GM21528 (cell line): ENCODE measurements at regions not wholly inside any gene's neighbourhood (a gene's known extent, or its start where the extent isn't known, plus 50 kb on each side); places are given as distances from the start of the nearest gene placed in this dataset.
"Not testable (repeated sequence)": the region's sequence is repeated elsewhere in the genome, so short reads cannot be mapped to it uniquely, and the experiment has no call there.

Source experiments
- ATAC-seq: cut with Tn5 transposase; IDR thresholded peaks from one replicate; pipeline ENCODE4 v1.9.1; 2021; ENCODE audit warnings: mild to moderate bottlenecking, moderate library complexity; ENCODE audit not compliant: unreplicated experiment, low FRiP score

DNA sequence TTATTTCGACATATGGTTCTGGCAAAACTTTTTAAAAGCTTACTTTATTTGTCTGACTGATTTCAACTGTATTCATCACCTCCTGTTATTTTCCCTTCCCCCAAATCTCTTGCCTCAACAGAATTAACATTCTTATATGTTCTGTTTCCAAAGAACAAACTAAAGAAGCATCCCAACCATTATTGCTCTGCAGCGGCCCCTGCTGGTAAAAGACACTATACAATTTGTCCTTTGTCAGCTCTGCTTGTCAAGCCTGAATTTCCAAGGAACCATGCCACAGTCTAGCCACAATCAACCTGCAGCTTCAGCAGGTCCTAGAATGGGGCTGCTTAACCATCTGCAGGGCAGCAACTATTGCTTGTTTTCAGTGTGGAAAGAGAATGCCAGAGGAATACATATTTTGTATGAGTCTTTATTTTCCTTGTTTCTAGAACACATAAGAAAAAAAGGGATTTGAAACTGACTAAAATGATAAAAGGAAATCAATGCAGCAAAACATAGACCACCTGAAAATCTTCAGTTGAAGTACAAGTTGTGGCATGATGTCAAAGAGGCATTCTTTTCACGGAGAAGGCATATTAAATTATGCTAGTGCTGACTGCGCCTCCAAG is 845.3 kb downstream of the DIAPH3 start:
- ATAC-seq = peak; percentile 70

DNA sequence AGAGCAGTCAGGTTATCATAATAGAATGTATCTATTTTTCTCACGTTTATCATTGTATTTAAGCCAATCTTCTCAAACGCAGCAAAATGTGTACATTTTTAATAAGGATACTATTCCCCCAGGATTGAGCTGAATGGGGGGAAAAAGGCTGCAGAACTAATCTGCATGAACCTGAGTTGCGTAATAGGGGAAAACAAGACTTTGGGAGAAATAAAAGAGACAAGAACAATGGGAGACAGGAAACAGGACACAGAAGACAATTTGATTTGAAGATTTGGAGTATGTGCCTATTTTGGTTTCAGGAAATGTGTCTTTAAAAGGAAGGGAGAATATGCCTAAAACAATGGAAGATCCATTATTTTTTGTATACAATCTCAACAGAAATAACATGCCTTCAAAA is 844.5 kb downstream of the DIAPH3 start:
- no peak for ATAC-seq

DNA sequence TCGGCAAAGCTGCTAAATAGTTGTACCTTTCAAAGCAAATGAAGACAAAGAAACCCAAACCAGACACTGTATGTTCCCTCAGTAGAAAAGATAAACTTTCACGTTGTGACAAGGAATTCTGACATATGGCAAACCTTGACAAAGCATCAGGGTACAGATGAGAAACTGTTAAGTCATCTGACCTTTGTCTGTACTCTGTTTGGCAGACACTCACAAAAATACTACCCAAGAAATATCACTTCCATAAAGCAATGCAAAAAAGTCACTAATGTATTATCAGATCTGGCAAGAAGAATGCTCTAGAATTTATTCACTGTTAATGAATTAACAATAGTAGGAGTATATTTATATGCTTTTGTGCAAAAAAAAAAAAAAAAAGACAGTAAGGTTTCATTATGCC is 843.7 kb downstream of the DIAPH3 start:
- ATAC-seq = no peak

DNA sequence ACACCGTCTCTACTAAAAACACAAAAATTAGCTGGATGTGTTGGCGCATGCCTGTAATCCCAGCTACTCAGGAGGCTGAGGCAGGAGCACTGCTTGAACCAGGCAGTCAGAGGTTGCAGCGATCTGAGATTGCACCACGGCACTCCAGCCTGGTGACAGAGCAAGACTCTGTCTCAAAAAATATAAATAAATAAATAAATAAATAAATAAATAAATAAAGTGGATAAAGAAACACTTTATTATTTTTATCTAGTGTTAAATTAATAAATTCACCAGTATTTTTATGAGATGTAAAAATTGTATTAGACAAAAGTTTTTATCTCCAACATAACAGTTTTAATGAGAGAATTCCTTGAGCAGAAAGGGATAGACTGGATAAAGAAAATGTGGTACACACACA is 839.3 kb downstream of the DIAPH3 start:
- not testable (repeated sequence) for ATAC-seq

DNA sequence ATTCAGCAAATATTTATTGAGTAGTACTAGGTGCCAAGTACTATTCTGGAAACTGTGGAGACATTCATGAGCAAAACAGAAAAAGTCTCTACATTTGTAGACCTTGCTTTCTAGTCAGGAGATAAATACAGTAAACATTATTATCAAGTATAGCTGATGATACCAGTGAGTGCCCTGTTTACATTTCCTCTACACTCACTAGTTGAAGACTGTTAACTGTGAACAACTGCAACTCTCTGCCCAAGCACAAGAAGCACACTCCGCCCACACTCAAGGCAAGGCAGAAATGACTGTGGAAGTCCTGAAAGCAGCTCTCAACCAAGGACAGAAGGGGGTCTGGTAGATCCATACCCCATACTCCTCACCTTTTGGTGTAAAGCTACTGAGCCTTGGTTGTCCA is 837.0 kb downstream of the DIAPH3 start:
- no peak for ATAC-seq

DNA sequence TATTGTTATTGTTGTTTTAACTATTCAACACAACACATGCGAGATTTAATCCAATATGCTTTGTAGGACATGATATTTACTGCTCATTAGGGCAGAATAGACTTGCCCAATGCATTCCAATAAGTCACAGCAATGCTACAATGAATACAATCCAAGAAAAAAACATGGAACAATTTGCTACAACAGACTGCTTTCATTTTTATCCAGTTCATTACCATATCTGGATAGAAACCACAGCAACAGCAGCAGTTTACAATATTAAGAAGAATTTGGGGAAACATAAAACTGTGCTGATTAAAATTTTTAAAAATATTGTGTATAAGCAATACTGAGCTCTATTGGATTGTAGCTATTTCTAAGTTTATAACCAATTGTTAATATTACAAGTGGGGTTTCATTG is 833.0 kb downstream of the DIAPH3 start:
- ATAC-seq = no peak

DNA sequence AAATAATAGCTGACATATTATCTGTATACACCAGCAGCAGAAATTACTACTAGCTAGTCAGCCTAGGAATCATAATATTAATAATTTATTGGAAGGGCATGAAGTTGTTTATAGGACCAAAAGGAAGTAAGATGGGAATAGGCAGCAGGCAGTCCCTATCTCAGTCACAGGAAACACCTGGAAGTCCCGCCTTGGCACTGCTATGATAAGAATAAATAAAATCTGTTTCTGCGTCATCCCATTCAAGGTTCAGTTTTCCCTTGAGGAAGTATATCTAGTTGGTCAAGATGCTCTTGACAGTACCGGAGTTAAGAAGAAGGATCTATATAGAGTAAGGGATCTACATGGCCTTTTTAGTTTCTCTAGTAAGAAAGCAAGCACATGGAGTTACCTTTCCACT is 830.8 kb downstream of the DIAPH3 start:
- no peak for ATAC-seq

DNA sequence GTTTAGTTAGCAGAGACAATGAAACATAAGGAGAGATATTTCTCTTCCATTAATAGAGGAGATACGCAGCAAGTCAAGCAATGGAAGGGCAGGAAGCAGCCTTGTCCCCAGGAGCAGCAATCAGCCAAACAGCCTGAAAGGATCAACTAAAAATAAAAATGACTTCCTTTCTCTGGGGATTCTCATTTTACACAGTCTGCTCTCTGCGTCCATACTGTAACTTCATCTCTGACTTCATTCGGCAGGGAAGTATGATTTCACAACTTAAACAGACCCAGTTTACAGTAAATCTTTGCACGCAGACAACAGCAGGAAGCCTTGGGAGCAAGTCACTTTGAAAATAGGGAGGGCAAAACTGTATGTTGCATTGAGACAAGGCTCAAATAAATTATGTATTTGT is 826.7 kb downstream of the DIAPH3 start:
- ATAC-seq = no peak

DNA sequence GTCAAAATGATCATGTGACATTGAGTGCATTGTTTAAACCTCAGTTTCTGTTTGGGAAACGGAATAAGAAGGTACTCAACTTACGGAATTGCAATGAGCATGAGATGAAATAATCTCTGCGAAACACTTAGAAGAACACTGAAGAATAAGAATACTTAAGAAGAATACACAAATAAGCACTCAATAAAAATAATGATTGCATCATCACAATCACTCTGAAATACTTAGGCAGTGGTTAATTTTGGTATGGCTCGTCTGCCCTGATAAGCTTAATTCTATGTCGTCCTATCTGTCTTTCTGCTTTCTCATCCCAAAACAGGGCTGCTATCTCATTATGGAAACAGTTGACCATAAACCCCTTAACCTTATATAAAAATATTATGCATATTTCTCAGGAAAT is 823.6 kb downstream of the DIAPH3 start:
- no peak for ATAC-seq

DNA sequence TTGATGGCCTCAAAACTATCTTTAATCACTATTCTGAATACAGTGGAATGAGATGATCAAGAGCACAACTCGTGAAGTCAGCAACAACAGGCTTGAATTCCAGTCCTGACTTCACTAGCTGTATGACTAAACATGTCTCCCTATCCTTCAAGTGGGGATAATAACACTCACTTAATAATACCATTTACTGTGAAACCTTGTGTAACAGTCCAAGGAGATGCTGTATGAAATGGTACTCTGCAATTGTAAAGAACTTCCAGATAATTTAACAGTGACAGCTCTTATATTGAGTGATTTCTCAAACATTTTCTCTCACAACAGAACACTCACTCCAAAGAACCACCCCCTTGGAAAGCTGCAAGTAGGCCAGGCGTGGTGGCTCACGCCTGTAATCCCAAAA is 823.1 kb downstream of the DIAPH3 start:
- ATAC-seq = no peak

DNA sequence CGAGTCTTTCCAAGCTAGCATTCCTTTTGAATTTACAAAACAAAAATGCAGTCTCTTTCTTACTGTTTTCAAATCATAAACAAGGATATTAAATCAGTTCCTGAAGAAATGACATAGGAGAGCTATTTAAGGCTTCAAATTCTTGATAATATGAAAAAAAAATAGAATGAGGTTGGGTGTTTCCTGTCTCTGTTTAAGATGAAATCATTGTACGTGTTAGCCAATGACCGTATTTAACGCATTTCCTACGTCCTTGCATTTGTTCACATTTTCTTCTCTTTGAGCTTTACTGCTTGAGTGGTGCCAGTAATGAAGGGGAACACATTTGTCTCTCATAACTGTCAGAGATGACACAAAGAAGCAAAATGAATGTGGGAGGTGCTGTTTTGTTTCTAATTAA is 821.3 kb downstream of the DIAPH3 start:
- no peak for ATAC-seq

DNA sequence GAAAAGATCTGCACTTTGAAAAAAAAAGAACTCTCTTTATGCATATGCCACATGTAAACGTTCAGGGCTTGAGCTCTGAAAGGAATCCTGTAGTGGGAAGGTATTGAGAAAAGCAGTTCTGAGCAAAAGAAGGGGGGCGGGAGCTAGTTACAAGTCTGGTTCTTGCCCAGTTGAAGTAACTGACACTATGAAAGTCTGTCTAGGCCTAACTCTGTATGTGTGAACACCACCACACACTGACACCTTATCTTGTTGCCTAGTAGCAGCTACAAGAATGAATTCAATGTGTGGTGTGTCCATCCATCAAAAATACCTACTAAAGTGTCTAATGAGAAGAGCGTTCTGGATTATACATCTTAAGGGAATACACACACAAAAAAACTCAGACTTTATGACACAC is 820.6 kb downstream of the DIAPH3 start:
- no peak for ATAC-seq

DNA sequence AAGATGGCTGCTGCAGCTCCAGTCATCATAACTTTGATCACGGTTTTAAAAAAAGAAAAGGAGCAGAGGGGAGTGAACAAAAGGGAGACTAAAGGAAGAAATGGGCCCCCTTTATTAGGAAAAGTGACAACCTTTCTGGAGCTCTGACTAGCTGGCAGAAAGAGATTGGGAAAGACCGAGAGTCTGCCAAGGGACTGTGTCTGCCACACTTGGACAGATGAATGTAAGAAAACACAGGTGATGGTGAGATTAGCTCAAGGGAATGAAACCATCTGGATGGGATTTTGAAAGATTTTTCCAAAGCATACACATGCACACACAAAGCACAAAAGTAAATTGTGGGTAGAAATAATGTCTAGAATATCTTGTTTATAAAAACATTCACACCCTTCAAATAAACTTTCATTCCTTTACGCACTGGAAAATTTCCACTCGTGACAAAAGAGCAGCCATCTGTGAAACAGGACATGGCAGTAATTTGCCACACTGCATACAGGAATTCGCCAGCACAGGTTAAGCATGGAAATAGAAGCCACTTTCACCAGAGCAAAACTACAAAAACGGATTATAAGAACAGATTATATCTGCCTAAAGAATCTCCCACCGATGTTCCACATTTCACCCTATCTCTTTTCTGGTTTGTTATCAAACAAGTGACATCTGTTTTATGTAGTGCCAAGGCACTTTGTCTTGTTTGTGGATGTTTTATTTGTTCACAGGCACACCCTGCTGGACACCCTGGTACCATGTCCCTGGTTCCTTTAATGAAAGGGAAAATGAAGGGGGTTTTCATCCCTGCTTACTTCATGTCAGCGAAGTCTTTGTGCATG is 819.5 kb downstream of the DIAPH3 start:
- ATAC-seq = no peak

DNA sequence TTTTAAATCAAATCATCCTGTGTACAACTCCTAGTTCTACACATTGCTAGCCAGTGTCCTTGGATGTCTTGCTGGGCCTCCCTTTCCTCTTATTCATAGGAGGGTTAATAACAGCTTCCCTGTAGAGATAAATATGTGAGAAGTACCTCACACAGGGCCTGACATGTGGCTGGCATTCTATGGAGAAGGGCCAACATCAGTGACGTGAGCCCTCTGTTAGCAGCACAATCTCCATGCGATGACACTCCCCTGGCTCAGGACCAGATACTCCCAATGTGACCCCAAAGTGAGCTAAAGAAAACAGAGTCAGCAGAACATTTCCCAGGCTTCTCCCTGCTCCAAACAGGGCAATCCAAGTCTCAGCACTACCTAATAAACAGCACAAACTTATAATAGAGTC is 818.4 kb downstream of the DIAPH3 start:
- no peak for ATAC-seq

DNA sequence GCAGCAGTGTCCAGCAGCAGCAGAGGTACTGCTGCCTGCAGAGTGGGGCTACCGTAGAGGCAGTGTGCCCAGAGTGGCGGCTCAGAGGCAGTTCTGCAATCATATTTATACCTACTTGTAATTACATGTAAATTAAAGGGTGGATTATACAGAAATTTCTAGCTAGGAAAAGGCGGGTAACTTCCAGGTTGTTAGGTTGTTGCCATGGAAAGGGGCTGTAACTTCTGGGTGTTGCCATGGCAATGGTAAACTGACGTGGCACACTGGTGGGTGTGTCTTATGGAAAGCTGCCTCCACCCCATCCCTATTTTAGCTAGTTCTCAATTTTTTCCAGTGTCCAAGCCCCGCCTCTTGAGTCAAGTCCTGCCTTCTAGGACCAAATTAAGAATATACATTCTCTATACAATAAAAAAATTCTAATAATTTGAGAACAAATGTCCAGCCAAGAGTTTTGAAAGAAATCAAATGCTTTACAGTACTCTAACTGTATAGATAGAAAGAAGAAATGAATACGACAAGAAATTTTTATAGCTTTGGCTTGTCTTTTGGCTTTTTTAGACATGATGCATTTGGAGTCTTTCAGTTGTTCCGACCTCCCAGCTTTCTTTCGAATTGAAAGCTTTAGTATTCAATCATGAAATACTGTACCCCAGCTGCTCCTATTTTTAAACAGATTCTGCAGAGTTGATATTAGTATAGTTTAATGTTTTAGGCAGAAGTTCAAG is 816.6 kb downstream of the DIAPH3 start:
- no peak for ATAC-seq

DNA sequence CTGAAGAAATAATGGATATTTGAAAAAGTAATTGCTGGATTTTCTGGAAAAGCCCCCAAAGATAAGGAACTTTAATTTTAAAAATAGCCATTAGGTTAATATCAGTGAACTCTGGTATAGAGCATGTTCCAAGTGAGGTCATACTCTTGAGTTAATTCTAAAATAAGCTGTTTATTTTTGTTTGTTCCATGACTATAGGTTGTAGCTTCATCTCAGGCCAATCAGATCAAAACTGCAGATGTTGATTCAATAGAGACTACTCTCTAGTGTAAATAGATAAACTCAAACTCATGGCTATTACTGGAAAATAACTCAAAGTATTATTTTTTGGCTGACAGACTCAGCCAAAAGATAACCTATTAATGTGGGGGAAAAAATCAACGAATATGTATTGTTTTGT is 815.1 kb downstream of the DIAPH3 start:
- ATAC-seq = no peak

DNA sequence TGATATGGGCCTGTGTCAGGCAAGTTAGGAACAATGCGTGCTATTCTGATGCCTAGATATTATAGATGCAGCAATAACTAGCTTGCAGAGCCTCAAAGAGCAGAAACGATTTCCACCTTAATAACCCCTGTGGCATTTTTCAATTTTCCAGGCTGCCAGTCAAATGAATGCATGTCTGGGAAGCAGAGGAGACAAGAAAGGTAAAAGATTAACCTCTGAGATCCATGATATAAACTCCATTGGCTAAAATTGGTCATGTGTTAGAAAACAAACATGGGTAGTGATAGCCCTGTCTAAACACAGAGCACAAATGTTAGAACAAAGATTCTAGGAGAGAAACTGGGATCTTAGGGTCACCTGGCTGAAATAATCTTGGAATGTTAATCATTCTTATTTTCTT is 811.1 kb downstream of the DIAPH3 start:
- no peak for ATAC-seq

DNA sequence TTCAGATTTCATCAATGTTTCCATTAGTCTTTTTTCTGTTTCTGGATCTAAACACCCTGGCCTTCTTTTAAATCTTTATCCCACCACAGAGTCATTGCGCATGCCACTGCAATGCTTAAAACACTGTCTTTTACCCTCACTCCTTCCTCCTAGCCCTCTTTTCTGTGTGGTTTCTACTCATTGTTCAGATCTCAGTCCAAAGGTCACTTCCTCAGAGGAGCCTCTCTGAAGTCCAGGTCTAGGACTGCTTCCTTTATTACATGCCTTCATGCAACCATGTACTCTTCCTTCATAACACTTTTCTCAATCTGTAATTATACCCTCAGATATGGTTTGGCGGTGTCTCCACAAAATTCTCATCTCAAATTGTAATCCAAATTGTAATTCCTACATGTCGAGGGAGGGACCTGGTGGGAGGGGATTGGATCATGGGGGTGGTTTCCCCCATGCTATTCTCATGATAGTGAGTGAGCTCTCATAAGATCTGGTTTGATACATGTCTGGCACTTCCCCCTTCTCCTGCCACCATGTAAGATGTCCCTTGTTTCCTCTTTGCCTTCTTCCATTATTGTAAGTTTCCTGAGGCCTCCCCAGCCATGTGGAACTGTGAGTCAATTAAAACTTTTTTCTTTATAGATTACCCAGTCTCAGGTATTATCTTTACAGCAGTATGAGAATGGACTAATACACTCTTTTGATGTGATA is 808.9 kb downstream of the DIAPH3 start:
- ATAC-seq = no peak

DNA sequence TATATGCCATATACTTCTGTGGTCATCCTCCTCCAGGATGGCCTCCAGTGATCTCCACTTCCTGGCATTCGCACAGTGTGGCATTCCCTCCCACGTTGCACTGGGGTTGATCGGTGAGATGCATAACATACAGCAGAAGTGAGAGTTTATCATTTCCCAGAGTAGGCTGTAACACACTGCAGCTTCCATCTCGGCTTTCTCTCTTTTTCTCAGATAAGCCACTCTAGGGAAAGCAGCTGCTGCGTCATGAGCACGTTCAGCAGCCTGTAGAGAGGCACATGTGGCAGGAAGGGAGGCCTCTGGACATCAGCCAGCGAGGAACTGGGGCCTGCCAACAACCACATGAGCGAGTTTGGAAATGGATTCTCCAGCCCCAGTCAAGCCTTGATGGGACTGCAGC is 807.1 kb downstream of the DIAPH3 start:
- ATAC-seq = no peak

DNA sequence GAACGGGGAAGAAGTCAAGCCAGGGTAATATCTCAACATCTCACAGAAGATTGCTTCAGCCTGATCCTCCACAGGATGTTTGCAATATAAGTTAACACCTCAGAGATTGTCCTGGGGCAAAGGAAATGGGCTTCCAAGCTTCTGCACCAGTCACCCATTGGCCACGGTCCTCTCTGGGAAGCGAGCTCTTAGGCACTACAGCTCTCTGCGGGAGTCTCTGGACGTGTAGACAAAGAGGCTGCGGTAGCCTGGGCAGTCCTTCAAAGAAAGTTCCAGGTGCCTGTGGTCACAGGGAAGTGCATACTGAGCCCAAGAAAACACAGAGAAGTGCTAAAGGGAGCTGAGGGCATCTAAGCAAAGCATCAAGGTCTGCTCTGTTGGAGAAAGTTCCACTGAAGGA is 805.7 kb downstream of the DIAPH3 start:
- ATAC-seq = no peak

DNA sequence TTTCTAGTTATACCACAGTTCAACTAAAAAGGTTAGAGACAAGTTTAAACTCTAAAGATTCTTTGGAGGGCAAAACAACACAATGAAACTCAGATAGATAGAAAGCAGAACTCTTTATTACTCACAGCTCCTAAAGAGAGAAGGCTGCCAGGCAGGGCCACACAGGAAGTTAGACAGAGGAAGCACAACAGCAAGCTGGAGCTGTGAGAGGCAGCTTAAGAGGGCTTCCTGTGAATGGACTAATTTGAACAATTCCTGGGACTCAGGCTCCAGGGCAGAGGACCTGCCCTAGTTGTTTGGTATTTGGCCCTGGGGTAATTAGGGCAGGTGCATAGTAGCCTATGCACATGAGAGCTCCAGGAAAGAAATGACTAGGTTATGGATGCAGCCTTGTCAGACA is 803.6 kb downstream of the DIAPH3 start:
- no peak for ATAC-seq
